Mucosa of descending colon (tissue), 3 donors: ENCODE measurements at regions not wholly inside any gene's neighbourhood (a gene's known extent, or its start where the extent isn't known, plus 50 kb on each side); places are given as distances from the start of the nearest gene placed in this dataset.

Experiments used
- ATAC-seq: fragments of 200-7000 bp; cut with Tn5 transposase; one replicate; pipeline ENCODE4 v1.9.1; 2020; ENCODE audit warnings: mild to moderate bottlenecking, moderate library complexity
- DNase-seq, 3 donors: peaks; one replicate each; pipeline ENCODE4 v3.0.0-alpha.2; 2020
- H3K36me3 ChIP-seq: fragments of 200-600 bp; one replicate; pipeline ENCODE4 v1.8.0; 2021; ENCODE audit warnings: low read depth, mild to moderate bottlenecking
- H3K4me1 ChIP-seq: fragments of 200-600 bp; one replicate; pipeline ENCODE4 v1.8.0; 2021; ENCODE audit warnings: low read depth, mild to moderate bottlenecking
- H3K4me3 ChIP-seq: fragments of 200-600 bp; one replicate; pipeline ENCODE4 v1.8.0; 2021; ENCODE audit warnings: mild to moderate bottlenecking
- H3K9me3 ChIP-seq: fragments of 200-600 bp; one replicate; pipeline ENCODE4 v1.8.0; 2021; ENCODE audit warnings: mild to moderate bottlenecking
- CTCF ChIP-seq: fragments of 200-600 bp; IDR thresholded peaks from one replicate; pipeline ENCODE4 v1.8.0; 2022; ENCODE audit warnings: antibody characterized with exemption, mild to moderate bottlenecking
- intact Hi-C, 2 donors: fragments of 100-400 bp; cut with DNase I in 1 of 2; cut with micrococcal nuclease in 1 of 2; formaldehyde crosslinking; loops; one replicate each; pipeline versions ENCODE4 v1.11.0 to v1.11.1; 2022; cut with DNase I, micrococcal nuclease
- donor health status: DM: no; HTN: no; CAD: no; lungs with moderate emphysema.
- donor health status: DM: no; HTN: no; CAD: no.
- donor health status: DM: no; HTN: yes; CAD: no.

GRCh38 chr2:65819963-65820362, 387.6 kb upstream of the SPRED2 start:
- Histone ChIP-seq H3K36me3 (no peaks in the 10 kb centered on the region), H3K4me3 (no peak overlapping the region), H3K9me3 (no peaks in the 10 kb centered on the region), H3K4me1 (no peaks in the 10 kb centered on the region)
- DNase-seq: no peak
- intact Hi-C loops: no loop called here
- TF ChIP-seq CTCF: no peak
- ATAC-seq: no peak

GRCh38 chr2:65818873-65819451, 386.6 kb upstream of the SPRED2 start:
- TF ChIP-seq CTCF: no peak
- no peak for DNase-seq
- ATAC-seq: no peak
- H3K4me1 ChIP-seq: no peaks in the 10 kb centered on the region
- H3K36me3 ChIP-seq: no peaks in the 10 kb centered on the region
- no peak overlapping the region for H3K4me3 ChIP-seq
- intact Hi-C loops: no loop called here
- H3K9me3 ChIP-seq: no peaks in the 10 kb centered on the region

- intact Hi-C loops: no loop called here
Observed at GRCh38 chr2:65813631-65814173, 381.3 kb upstream of the SPRED2 start.

GRCh38 chr2:65812887-65813286, 380.5 kb upstream of the SPRED2 start:
- TF ChIP-seq CTCF: no peak
- Histone ChIP-seq H3K4me3 (no peak overlapping the region), H3K36me3 (no peaks in the 10 kb centered on the region), H3K4me1 (no peaks in the 10 kb centered on the region), H3K9me3 (no peaks in the 10 kb centered on the region)
- ATAC-seq (no peak), DNase-seq (no peak)
- intact Hi-C loops: no loop called here

More at GRCh38 chr2:65813631-65814173, 381.3 kb upstream of the SPRED2 start:
- Histone ChIP-seq H3K36me3 (no peaks in the 10 kb centered on the region), H3K4me3 (no peak overlapping the region), H3K9me3 (no peaks in the 10 kb centered on the region), H3K4me1 (no peaks in the 10 kb centered on the region)
- DNase-seq (no peak), ATAC-seq (no peak)
- no peak for TF ChIP-seq CTCF

GRCh38 chr2:65807942-65808341, 375.5 kb upstream of the SPRED2 start:
- no peaks in the 10 kb centered on the region for H3K36me3 ChIP-seq
- H3K4me1 ChIP-seq: no peaks in the 10 kb centered on the region
- no peak for ATAC-seq
- TF ChIP-seq CTCF: no peak
- intact Hi-C loops: no loop called here
- H3K9me3 ChIP-seq: no peaks in the 10 kb centered on the region
- DNase-seq: no peak
- no peak overlapping the region for H3K4me3 ChIP-seq

GRCh38 chr2:65804777-65805176, 372.4 kb upstream of the SPRED2 start:
- Histone ChIP-seq H3K9me3 (no peaks in the 10 kb centered on the region), H3K4me3 (no peak overlapping the region), H3K4me1 (no peaks in the 10 kb centered on the region), H3K36me3 (no peaks in the 10 kb centered on the region)
- ATAC-seq (no peak), DNase-seq (no peak)
- TF ChIP-seq CTCF: no peak
- intact Hi-C loops: no loop called here
